ENCODE measurements at regions not wholly inside any gene's neighbourhood (a gene's known extent, or its start where the extent isn't known, plus 50 kb on each side); places are given as distances from the start of the nearest gene placed in this dataset.

- Histone ChIP-seq H3K4me3 (ENCODE audit: low read length in 3 of 3) (no peak overlapping the region), H3K27ac (ENCODE audit: low read depth in 2 of 2, low read length in 2 of 2) (no peak overlapping the region), H3K9me3 (ENCODE audit: control insufficient read depth in 2 of 3, insufficient read depth in 1 of 3, low read length in 3 of 3) (no peaks in the 10 kb centered on the region), H3K27me3 (ENCODE audit: control insufficient read depth, insufficient read depth, low read length) (no peaks in the 10 kb centered on the region), H3K9ac (ENCODE audit: low read length in 3 of 3) (no peak overlapping the region), H3K4me1 (ENCODE audit: control insufficient read depth in 2 of 3, insufficient read depth in 2 of 3, low read depth in 1 of 3, low read length in 3 of 3) (no peaks in the 10 kb centered on the region), H3K36me3 (ENCODE audit: control insufficient read depth in 2 of 3, insufficient read depth in 3 of 3, low read length in 3 of 3) (no peaks in the 10 kb centered on the region)
- FAIRE-seq (no peak), DNase-seq (no peak)
- no peak for TF ChIP-seq CTCF (IDR thresholded peaks at IDR 0.05; ENCODE audit: borderline replicate concordance, extremely low read depth, insufficient read depth)
- intact Hi-C loops (cut with DNase I), result no loop called here
These were observed 168.5 kb downstream of the DHX35 start for GRCh38 chr20:39130627-39131026.

DNA sequence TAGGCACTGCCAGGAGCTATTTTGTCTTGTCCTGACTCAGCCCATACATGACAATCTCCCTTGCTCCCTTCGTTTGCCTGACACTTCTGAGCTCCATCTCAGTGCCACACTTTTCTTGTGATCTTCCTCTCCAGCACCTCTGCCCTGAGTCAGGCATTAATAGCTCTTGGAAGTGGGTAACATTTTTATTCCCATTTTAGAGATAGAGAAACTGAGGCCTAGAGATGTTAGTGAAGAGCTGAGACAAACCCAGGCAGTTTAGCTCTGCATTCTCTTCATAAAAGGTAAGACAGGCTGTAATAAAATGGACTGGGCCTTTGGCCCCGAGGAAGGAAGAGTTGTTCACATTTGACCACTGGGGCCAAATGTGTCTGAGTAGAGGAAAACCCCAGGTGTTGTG is 167.4 kb downstream of the DHX35 start:
- Histone ChIP-seq H3K4me3 (ENCODE audit: low read length in 3 of 3) (no peak overlapping the region), H3K9me3 (ENCODE audit: control insufficient read depth in 2 of 3, insufficient read depth in 1 of 3, low read length in 3 of 3) (peaks cover 0 to 5% (median 0%) of the 10 kb centered on the region in 3 donors), H3K4me1 (ENCODE audit: control insufficient read depth in 2 of 3, insufficient read depth in 2 of 3, low read depth in 1 of 3, low read length in 3 of 3) (no peaks in the 10 kb centered on the region), H3K27ac (ENCODE audit: low read depth in 2 of 2, low read length in 2 of 2) (no peak overlapping the region), H3K36me3 (ENCODE audit: control insufficient read depth in 2 of 3, insufficient read depth in 3 of 3, low read length in 3 of 3) (no peaks in the 10 kb centered on the region), H3K9ac (ENCODE audit: low read length in 3 of 3) (no peak overlapping the region), H3K27me3 (ENCODE audit: control insufficient read depth, insufficient read depth, low read length) (no peaks in the 10 kb centered on the region)
- FAIRE-seq, result no peak
- no peak for TF ChIP-seq CTCF (IDR thresholded peaks at IDR 0.05; ENCODE audit: borderline replicate concordance, extremely low read depth, insufficient read depth)
- DNase-seq, result no peak
- intact Hi-C loops (cut with DNase I), result no loop called here

DNA sequence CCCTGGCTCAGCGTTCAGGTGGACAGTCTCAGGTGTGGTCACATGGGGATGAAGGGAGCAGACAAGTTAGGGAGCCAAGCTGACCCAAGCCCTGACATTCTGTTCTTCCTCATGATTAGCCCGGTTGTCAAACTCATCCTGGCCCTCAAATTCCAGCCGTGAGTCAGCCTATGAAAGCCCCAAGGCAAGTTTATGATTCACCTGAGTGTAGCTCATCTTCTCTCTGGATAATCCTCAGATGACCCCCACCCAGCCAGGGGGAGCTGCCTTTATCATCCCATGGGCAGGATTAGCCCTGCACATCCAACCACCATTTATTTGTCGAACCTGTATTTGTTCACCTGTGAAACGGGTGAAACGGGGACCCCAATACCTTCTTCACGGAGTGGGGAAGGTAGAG is 161.9 kb downstream of the DHX35 start:
- Histone ChIP-seq H3K4me1 (ENCODE audit: control insufficient read depth in 2 of 3, insufficient read depth in 2 of 3, low read depth in 1 of 3, low read length in 3 of 3) (no peaks in the 10 kb centered on the region), H3K27ac (ENCODE audit: low read depth in 2 of 2, low read length in 2 of 2) (no peak overlapping the region), H3K36me3 (ENCODE audit: control insufficient read depth in 2 of 3, insufficient read depth in 3 of 3, low read length in 3 of 3) (no peaks in the 10 kb centered on the region), H3K9me3 (ENCODE audit: control insufficient read depth in 2 of 3, insufficient read depth in 1 of 3, low read length in 3 of 3) (peaks cover 0 to 5% (median 0%) of the 10 kb centered on the region in 3 donors), H3K9ac (ENCODE audit: low read length in 3 of 3) (no peak overlapping the region), H3K4me3 (ENCODE audit: low read length in 3 of 3) (no peak overlapping the region), H3K27me3 (ENCODE audit: control insufficient read depth, insufficient read depth, low read length) (no peaks in the 10 kb centered on the region)
- TF ChIP-seq CTCF (IDR thresholded peaks at IDR 0.05; ENCODE audit: borderline replicate concordance, extremely low read depth, insufficient read depth), result no peak
- no peak for DNase-seq
- intact Hi-C loops (cut with DNase I), result no loop called here
- FAIRE-seq, result no peak

DNA sequence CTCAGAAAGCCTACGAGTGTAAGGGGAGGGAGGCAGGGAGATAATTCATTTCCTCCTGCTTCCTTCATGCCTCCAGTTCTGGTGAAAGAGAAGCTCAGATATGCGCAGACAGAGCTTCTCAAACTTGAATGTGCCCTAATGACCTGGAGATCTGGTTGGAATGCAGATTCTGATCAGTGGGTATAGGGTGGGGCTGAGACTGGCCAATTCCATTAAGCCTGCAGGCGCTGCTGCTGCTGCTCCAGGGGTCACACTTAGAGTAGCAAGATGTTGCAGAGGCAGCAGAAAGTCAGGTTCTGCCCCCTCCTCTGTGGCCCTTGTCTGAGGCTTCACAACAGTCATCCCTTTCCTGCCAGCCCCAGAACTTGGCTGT is 161.0 kb downstream of the DHX35 start:
- Histone ChIP-seq H3K36me3 (ENCODE audit: control insufficient read depth in 2 of 3, insufficient read depth in 3 of 3, low read length in 3 of 3) (no peaks in the 10 kb centered on the region), H3K9me3 (ENCODE audit: control insufficient read depth in 2 of 3, insufficient read depth in 1 of 3, low read length in 3 of 3) (peaks cover 0 to 5% (median 0%) of the 10 kb centered on the region in 3 donors), H3K9ac (ENCODE audit: low read length in 3 of 3) (no peak overlapping the region), H3K27ac (ENCODE audit: low read depth in 2 of 2, low read length in 2 of 2) (no peak overlapping the region), H3K27me3 (ENCODE audit: control insufficient read depth, insufficient read depth, low read length) (no peaks in the 10 kb centered on the region), H3K4me3 (ENCODE audit: low read length in 3 of 3) (no peak overlapping the region), H3K4me1 (ENCODE audit: control insufficient read depth in 2 of 3, insufficient read depth in 2 of 3, low read depth in 1 of 3, low read length in 3 of 3) (no peaks in the 10 kb centered on the region)
- FAIRE-seq (no peak), DNase-seq (no peak)
- intact Hi-C loops (cut with DNase I), result no loop called here
- TF ChIP-seq CTCF (IDR thresholded peaks at IDR 0.05; ENCODE audit: borderline replicate concordance, extremely low read depth, insufficient read depth), result no peak

All from kidney (tissue), 13 donors.